H1 (cell line): ENCODE measurements at regions not wholly inside any gene's neighbourhood (a gene's known extent, or its start where the extent isn't known, plus 50 kb on each side); places are given as distances from the start of the nearest gene placed in this dataset.

ENCODE experiments used
- CTCF ChIA-PET: fragments of 300-600 bp; sonication (Branson Sonifier 250); formaldehyde crosslinking; loops from one replicate; lab custom pipeline; 2021; ENCODE audit not compliant: partially characterized antibody; lab: Charles Lee
- POLR2A ChIA-PET: fragments of 300-600 bp; sonication (Branson Sonifier 250); formaldehyde crosslinking; loops from one replicate; lab custom pipeline; 2021; ENCODE audit warnings: inconsistent platforms; ENCODE audit not compliant: partially characterized antibody; lab: Charles Lee
- DNase-seq, 2 experiments: peaks; one replicate each; pipeline versions ENCODE4 v3.0.0 to v3.0.0-alpha.2; 2010 to 2022; ENCODE audit warnings: low spot score in 2 of 2, low read depth in 1 of 2, mixed read lengths in 1 of 2
- FAIRE-seq: peaks from 2 replicates; lab custom pipeline; 2011; peaks lifted over from hg19 to GRCh38; lab: Jason Lieb, UNC
- H2AFZ ChIP-seq: 2 replicates; pipeline ENCODE4 v1.8.1; 2012; ENCODE audit warnings: low read length, inconsistent platforms
- H2AK5ac ChIP-seq: 2 replicates; pipeline ENCODE4 v1.6.1; 2013; ENCODE audit warnings: low read depth, low read length
- H2BK120ac ChIP-seq: replicated peaks from 2 replicates; pipeline ENCODE3; 2013; ENCODE audit warnings: low read depth, low read length, inconsistent platforms
- H2BK12ac ChIP-seq: 2 replicates; pipeline ENCODE4 v1.6.1; 2013; ENCODE audit warnings: low read depth, low read length
- H2BK15ac ChIP-seq: 2 replicates; pipeline ENCODE4 v1.6.1; 2013; ENCODE audit warnings: low read length
- H2BK20ac ChIP-seq: 2 replicates; pipeline ENCODE4 v1.6.1; 2013; ENCODE audit warnings: low read length
- H2BK5ac ChIP-seq: 2 replicates; pipeline ENCODE4 v1.6.1; 2013; ENCODE audit warnings: low read depth, low read length
- H3K14ac ChIP-seq: 2 replicates; pipeline ENCODE4 v1.6.1; 2013; ENCODE audit warnings: inconsistent platforms; ENCODE audit not compliant: insufficient read length
- H3K18ac ChIP-seq: 2 replicates; pipeline ENCODE4 v1.6.1; 2013; ENCODE audit warnings: low read length; ENCODE audit errors: extremely low read depth
- H3K23ac ChIP-seq: 2 replicates; pipeline ENCODE4 v1.6.1; 2013; ENCODE audit warnings: inconsistent platforms; ENCODE audit not compliant: insufficient read length
- H3K23me2 ChIP-seq: 2 replicates; pipeline ENCODE4 v1.6.1; 2013; ENCODE audit warnings: low read depth, low read length
- H3K27ac ChIP-seq: 2 replicates; pipeline ENCODE4 v1.6.1; 2011; ENCODE audit warnings: low read depth, low read length, inconsistent platforms
- H3K27me3 ChIP-seq, 4 experiments: replicated peaks in 1 of 4; 1 replicate in 1 of 4; 2 replicates in 3 of 4; pipeline versions ENCODE4 v1.6.1 to v1.8.1; 2011 to 2013; ENCODE audit warnings: low read length in 3 of 4, mild to moderate bottlenecking in 3 of 4, inconsistent platforms in 2 of 4, mixed read lengths in 2 of 4, moderate library complexity in 1 of 4; ENCODE audit not compliant: control insufficient read depth in 3 of 4, insufficient read depth in 3 of 4; ENCODE audit errors: extremely low read depth in 1 of 4
- H3K36me3 ChIP-seq, 4 experiments: 2 replicates each; pipeline versions ENCODE4 v1.6.1 to v1.8.1; 2011 to 2013; ENCODE audit warnings: mild to moderate bottlenecking in 4 of 4, low read length in 3 of 4, moderate library complexity in 2 of 4, control low read depth in 1 of 4, inconsistent platforms in 1 of 4; ENCODE audit not compliant: insufficient read depth in 4 of 4, control insufficient read depth in 2 of 4
- H3K4ac ChIP-seq: replicated peaks from 2 replicates; pipeline ENCODE3; 2013; ENCODE audit warnings: low read length, low read depth, mixed read lengths, inconsistent platforms; ENCODE audit not compliant: insufficient read length
- H3K4me1 ChIP-seq, 4 experiments: replicated peaks in 1 of 4; 1 replicate in 1 of 4; 2 replicates in 3 of 4; pipeline versions ENCODE4 v1.6.1 to v1.8.1; 2011 to 2013; ENCODE audit warnings: low read length in 3 of 4, inconsistent platforms in 2 of 4, mixed read lengths in 1 of 4; ENCODE audit not compliant: insufficient read depth in 4 of 4, control insufficient read depth in 3 of 4
- H3K4me2 ChIP-seq, 2 experiments: 2 replicates each; pipeline versions ENCODE4 v1.6.1 to v1.8.1; 2011 to 2013; ENCODE audit warnings: low read depth in 2 of 2, low read length in 2 of 2, control low read depth in 1 of 2, inconsistent platforms in 1 of 2, mild to moderate bottlenecking in 1 of 2; ENCODE audit not compliant: insufficient read depth in 1 of 2
- H3K4me3 ChIP-seq, 4 experiments: fragments of 200-600, 300-600 bp in 1 of 4; sonication (generic), shearing (Covaris generic), sonication (Bioruptor Twin) in 1 of 4; 2 replicates each; pipeline versions ENCODE4 v1.5.1 to v1.8.1; 2011 to 2016; ENCODE audit warnings: low read length in 4 of 4, low read depth in 3 of 4, control low read depth in 2 of 4, inconsistent platforms in 2 of 4, mild to moderate bottlenecking in 2 of 4, mixed read lengths in 1 of 4, moderate library complexity in 1 of 4; ENCODE audit not compliant: insufficient read depth in 2 of 4; ENCODE audit errors: extremely low read depth in 1 of 4
- H3K56ac ChIP-seq: replicated peaks from 2 replicates; pipeline ENCODE3; 2013; ENCODE audit warnings: low read depth, mild to moderate bottlenecking, mixed read lengths, low read length, inconsistent platforms; ENCODE audit not compliant: insufficient read length
- H3K79me1 ChIP-seq: 2 replicates; pipeline ENCODE4 v1.6.1; 2013; ENCODE audit warnings: low read depth, low read length, control low read depth
- H3K79me2 ChIP-seq, 2 experiments: 2 replicates each; pipeline versions ENCODE4 v1.6.1 to v1.8.1; 2012 to 2013; ENCODE audit warnings: low read length in 2 of 2, mild to moderate bottlenecking in 2 of 2, inconsistent platforms in 1 of 2; ENCODE audit not compliant: insufficient read depth in 2 of 2, control insufficient read depth in 1 of 2
- H3K9ac ChIP-seq, 4 experiments: replicated peaks in 1 of 4; 1 replicate in 1 of 4; 2 replicates in 3 of 4; pipeline versions ENCODE4 v1.6.1 to v1.8.1; 2011 to 2013; ENCODE audit warnings: low read depth in 3 of 4, low read length in 3 of 4, control low read depth in 2 of 4, mild to moderate bottlenecking in 2 of 4, moderate library complexity in 2 of 4, inconsistent platforms in 1 of 4; ENCODE audit errors: extremely low read depth in 1 of 4
- H3K9me3 ChIP-seq, 2 experiments: 2 replicates each; pipeline versions ENCODE4 v1.6.1 to v1.8.1; 2012 to 2013; ENCODE audit warnings: mild to moderate bottlenecking in 2 of 2, moderate library complexity in 2 of 2, control low read depth in 1 of 2, inconsistent platforms in 1 of 2, low read depth in 1 of 2, low read length in 1 of 2, mixed read lengths in 1 of 2; ENCODE audit not compliant: insufficient read depth in 2 of 2
- H4K20me1 ChIP-seq, 2 experiments: replicated peaks in 1 of 2; 2 replicates each; pipeline versions ENCODE3 to v1.8.1; 2011 to 2013; ENCODE audit warnings: inconsistent platforms in 2 of 2, low read length in 2 of 2, mild to moderate bottlenecking in 1 of 2; ENCODE audit not compliant: insufficient read depth in 2 of 2, control insufficient read depth in 1 of 2
- H4K5ac ChIP-seq: 2 replicates; pipeline ENCODE4 v1.6.1; 2013; ENCODE audit warnings: low read length, low read depth, mixed read lengths, inconsistent platforms; ENCODE audit not compliant: insufficient read length
- H4K8ac ChIP-seq: 2 replicates; pipeline ENCODE4 v1.8.0; 2013; ENCODE audit warnings: mild to moderate bottlenecking, moderate library complexity, low read length, inconsistent platforms; ENCODE audit not compliant: insufficient read depth; ENCODE audit errors: extremely low read depth
- H4K91ac ChIP-seq: replicated peaks from 2 replicates; pipeline ENCODE3; 2013; ENCODE audit warnings: low read length, mixed read lengths, inconsistent platforms; ENCODE audit not compliant: insufficient read length
- CBX8 ChIP-seq: fragments of 300-800, 300-1000 bp; sonication (generic); IDR thresholded peaks from 2 replicates; pipeline ENCODE4 v1.7.1; 2016; ENCODE audit warnings: low read depth, low read length, borderline replicate concordance
- CHD1 ChIP-seq: IDR thresholded peaks from 2 replicates; pipeline ENCODE4 v1.6.1; 2012; ENCODE audit warnings: low read depth, low read length, improper control_type of control experiment
- EZH2 ChIP-seq: fragments of 200-600 bp; sonication (generic); IDR thresholded peaks from 2 replicates; pipeline ENCODE4 v1.7.1; 2012; ENCODE audit warnings: low read depth, mild to moderate bottlenecking, moderate library complexity, low read length, inconsistent platforms; ENCODE audit not compliant: severe bottlenecking
- GABPA ChIP-seq: IDR thresholded peaks from 2 replicates; pipeline ENCODE4 v1.6.1; 2011; ENCODE audit warnings: mild to moderate bottlenecking, low read length, moderate library complexity, borderline replicate concordance; ENCODE audit not compliant: insufficient read depth
- GTF2F1 ChIP-seq: IDR thresholded peaks from 2 replicates; pipeline ENCODE4 v1.6.1; 2012; ENCODE audit warnings: low read depth, low read length, improper control_type of control experiment, borderline replicate concordance
- HDAC2 ChIP-seq, 2 experiments: fragments of 300-600 bp in 1 of 2; sonication (generic) in 1 of 2; IDR thresholded peaks; 2 replicates each; pipeline ENCODE4 v1.6.1; 2011 to 2012; ENCODE audit warnings: low read depth in 2 of 2, low read length in 2 of 2, mild to moderate bottlenecking in 2 of 2, moderate library complexity in 2 of 2, borderline replicate concordance in 1 of 2, inconsistent platforms in 1 of 2
- HDAC6 ChIP-seq: IDR thresholded peaks from one replicate; pipeline ENCODE4 v1.7.1; 2012; ENCODE audit warnings: low read depth, mild to moderate bottlenecking, inconsistent platforms, low read length, moderate library complexity
- POU5F1 ChIP-seq: IDR thresholded peaks from 2 replicates; pipeline ENCODE4 v1.6.1; 2011; ENCODE audit warnings: low read depth, mild to moderate bottlenecking, low read length, moderate library complexity
- RBBP5 ChIP-seq: IDR thresholded peaks from 2 replicates; pipeline ENCODE4 v1.7.1; 2012; ENCODE audit warnings: low read depth, mild to moderate bottlenecking, inconsistent platforms, low read length, moderate library complexity, borderline replicate concordance
- SIN3A ChIP-seq, 2 experiments: IDR thresholded peaks in 1 of 2; conservative IDR thresholded peaks in 1 of 2; 2 replicates each; pipeline ENCODE4 v1.6.1; 2011 to 2012; ENCODE audit warnings: low read length in 2 of 2, improper control_type of control experiment in 1 of 2, low read depth in 1 of 2, mild to moderate bottlenecking in 1 of 2
- SIRT6 ChIP-seq: IDR thresholded peaks from one replicate; pipeline ENCODE4 v1.7.1; 2012; ENCODE audit warnings: low read length, inconsistent platforms
- SP4 ChIP-seq: IDR thresholded peaks from 2 replicates; pipeline ENCODE4 v1.6.1; 2012; ENCODE audit warnings: low read length, inconsistent platforms
- TBP ChIP-seq: IDR thresholded peaks from 2 replicates; pipeline ENCODE4 v1.6.1; 2011; ENCODE audit warnings: low read depth, low read length, improper control_type of control experiment
- TCF12 ChIP-seq: IDR thresholded peaks from 2 replicates; pipeline ENCODE4 v1.6.1; 2011; ENCODE audit warnings: low read depth, mild to moderate bottlenecking, low read length
- WGBS, 2 experiments: shearing (Covaris generic) in 1 of 2; methylation state at CpG; one replicate each; pipeline versions ENCODE4 v1.1.6 to v1.1.7; 2013 to 2015; ENCODE audit warnings: low lambda C conversion rate in 2 of 2, mixed read lengths in 2 of 2, inconsistent platforms in 1 of 2, low coverage in 1 of 2, missing lambda C conversion rate in 1 of 2; ENCODE audit not compliant: insufficient replicate concordance in 2 of 2, insufficient coverage in 1 of 2, insufficient read length in 1 of 2; ENCODE audit errors: extremely low coverage in 1 of 2, missing lambda C conversion rate in 1 of 2; 5-methylcytosine and 5-hydroxymethylcytosine counted together

DNA sequence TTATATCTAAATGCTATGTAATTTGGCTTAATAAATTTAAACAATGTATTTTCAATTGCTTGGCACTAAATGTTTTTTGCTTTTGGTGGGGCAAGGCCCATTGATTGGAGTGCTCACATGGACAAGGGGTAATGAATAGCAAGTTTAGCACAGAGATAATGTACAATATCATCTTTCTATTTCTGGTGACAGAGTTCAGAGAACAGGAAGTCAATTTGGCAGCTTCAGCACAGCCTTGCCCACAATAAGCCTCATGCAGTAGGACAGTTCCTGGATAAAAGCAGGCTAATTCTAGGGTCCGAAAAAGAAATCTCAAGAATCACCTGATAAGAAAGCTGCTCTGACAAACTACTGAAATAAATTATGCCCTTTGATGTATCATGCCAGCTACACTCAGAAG lies 443.9 kb upstream of the FSHR start:
- Histone ChIP-seq H3K4ac (no peak overlapping the region), H3K18ac (no peak overlapping the region), H2BK12ac (no peak overlapping the region), H2BK5ac (no peak overlapping the region), H3K9me3 (peaks cover 9 to 13% of the 10 kb centered on the region in 2 experiments), H2BK20ac (no peak overlapping the region), H3K9ac (no peak overlapping the region; a peak in 2 of 7 replicates), H2BK15ac (no peak overlapping the region), H3K56ac (no peak overlapping the region), H3K79me2 (no peaks in the 10 kb centered on the region), H2AFZ (no peak overlapping the region), H3K14ac (no peak overlapping the region), H4K5ac (no peak overlapping the region), H4K20me1 (no peaks in the 10 kb centered on the region), H3K23me2 (no peaks in the 10 kb centered on the region), H3K27me3 (no peaks in the 10 kb centered on the region), H3K36me3 (no peaks in the 10 kb centered on the region), H4K91ac (no peak overlapping the region), H2AK5ac (no peak overlapping the region), H3K79me1 (no peaks in the 10 kb centered on the region), H2BK120ac (no peak overlapping the region), H3K4me2 (no peak overlapping the region), H3K23ac (no peak overlapping the region), H3K4me3 (no peak overlapping the region), H3K27ac (no peak overlapping the region), H3K4me1 (no peaks in the 10 kb centered on the region), H4K8ac (no peak overlapping the region)
- POLR2A ChIA-PET = no interaction called here
- DNase-seq (no peak), FAIRE-seq (no peak)
- CTCF ChIA-PET = no interaction called here
- 89% methylated on average over 1 of the region's 1 CpG; no CpG with 5 or more reads in 1 of the 2 experiments for WGBS, 2 experiments
- no peak for TF ChIP-seq GABPA
- TF ChIP-seq POU5F1 = no peak
- TF ChIP-seq SIN3A (conservative IDR thresholded peaks at IDR 0.05 in 1 of 2, IDR thresholded peaks at IDR 0.05 in 1 of 2; ENCODE audit: low read depth in 1 of 2, low read length in 2 of 2) = no peak
- no peak for TF ChIP-seq CBX8
- TF ChIP-seq HDAC6 = no peak
- TF ChIP-seq TCF12 = no peak
- TF ChIP-seq SP4 = no peak
- no peak for TF ChIP-seq GTF2F1
- TF ChIP-seq HDAC2 (IDR thresholded peaks at IDR 0.05; ENCODE audit: borderline replicate concordance in 1 of 2, low read depth in 2 of 2, low read length in 2 of 2) = no peak
- no peak for TF ChIP-seq CHD1
- no peak for TF ChIP-seq SIRT6
- no peak for TF ChIP-seq TBP
- TF ChIP-seq RBBP5 = no peak
- TF ChIP-seq EZH2 = no peak
